ENCODE measurements at regions not wholly inside any gene's neighbourhood (a gene's known extent, or its start where the extent isn't known, plus 50 kb on each side); places are given as distances from the start of the nearest gene placed in this dataset.

DNA sequence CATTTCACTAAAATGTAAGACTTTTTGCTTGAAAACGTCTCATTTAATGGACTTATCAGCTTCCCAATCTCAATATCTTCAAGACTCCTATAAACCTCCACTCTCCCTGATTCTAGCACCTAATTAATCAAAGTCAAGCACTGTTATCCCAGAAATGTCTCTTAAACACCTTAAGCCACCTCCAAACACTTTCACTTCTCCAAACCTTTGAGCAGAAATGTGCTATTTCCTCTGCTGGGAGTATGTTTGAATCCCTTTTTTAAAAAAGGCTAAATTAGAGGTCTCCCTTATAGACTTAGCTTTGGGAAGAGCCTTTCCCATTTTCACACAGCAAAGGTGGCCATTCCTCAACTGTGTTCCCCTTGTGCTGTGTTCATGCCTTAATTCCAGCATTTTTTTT is 146.2 kb upstream of the SYN3 start:
- TF ChIP-seq CTCF (IDR thresholded peaks at IDR 0.05; ENCODE audit: low read depth, low read length) (no peak), MYC (IDR thresholded peaks at IDR 0.05; ENCODE audit: low read depth, low read length) (no peak)

Measured in NB4 (cell line).